ENCODE measurements at regions not wholly inside any gene's neighbourhood (a gene's known extent, or its start where the extent isn't known, plus 50 kb on each side); places are given as distances from the start of the nearest gene placed in this dataset.

GRCh38 chr10:3016016-3016415 is 51.3 kb upstream of the PFKP start:
- Mint-ChIP-seq H3K4me3 (no peak overlapping the region), H3K36me3 (ENCODE audit: insufficient read depth) (no peaks in the 10 kb centered on the region), H3K4me1 (ENCODE audit: low read depth) (no peaks in the 10 kb centered on the region), H3K9me3 (peaks cover 4% of the 10 kb centered on the region), H3K27me3 (ENCODE audit: low read depth) (peaks cover 31% of the 10 kb centered on the region)
- ATAC-seq (no peak), DNase-seq (no peak)

DNA sequence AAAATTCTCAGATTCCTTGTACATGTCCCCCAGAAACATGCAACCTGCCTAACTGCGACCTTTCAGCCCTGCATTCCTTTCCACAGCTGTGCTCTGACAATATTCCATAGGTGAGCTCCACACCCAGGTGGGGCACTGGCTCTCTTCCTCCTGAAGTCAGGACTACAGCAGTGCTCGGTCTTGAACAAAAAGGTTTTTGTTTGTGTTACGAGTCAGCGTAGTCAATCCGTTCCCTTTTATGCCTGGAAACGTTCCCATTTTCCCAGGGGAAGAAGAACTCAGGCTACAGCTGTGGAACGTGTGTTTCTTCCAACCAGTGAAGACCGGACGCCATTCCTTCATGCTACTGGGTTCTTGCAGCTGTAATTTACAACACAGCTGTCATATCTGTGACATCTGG is 52.4 kb upstream of the PFKP start:
- no peaks in the 10 kb centered on the region for H3K4me1 Mint-ChIP-seq (ENCODE audit: low read depth)
- ATAC-seq (no peak), DNase-seq (no peak)
- peaks cover 31% of the 10 kb centered on the region for H3K27me3 Mint-ChIP-seq (ENCODE audit: low read depth)
- H3K9me3 Mint-ChIP-seq: peaks cover 4% of the 10 kb centered on the region
- no peaks in the 10 kb centered on the region for H3K36me3 Mint-ChIP-seq (ENCODE audit: insufficient read depth)
- H3K4me3 Mint-ChIP-seq: no peak overlapping the region

- no peaks in the 10 kb centered on the region for H3K36me3 Mint-ChIP-seq (ENCODE audit: insufficient read depth)
- no peak for ATAC-seq
- H3K4me3 Mint-ChIP-seq: no peak overlapping the region
- peaks cover 4% of the 10 kb centered on the region for H3K9me3 Mint-ChIP-seq
- no peak for DNase-seq
- no peaks in the 10 kb centered on the region for H3K4me1 Mint-ChIP-seq (ENCODE audit: low read depth)
- peaks cover 46% of the 10 kb centered on the region for H3K27me3 Mint-ChIP-seq (ENCODE audit: low read depth)
Observed at GRCh38 chr10:3012223-3012622, 55.1 kb upstream of the PFKP start.

DNA sequence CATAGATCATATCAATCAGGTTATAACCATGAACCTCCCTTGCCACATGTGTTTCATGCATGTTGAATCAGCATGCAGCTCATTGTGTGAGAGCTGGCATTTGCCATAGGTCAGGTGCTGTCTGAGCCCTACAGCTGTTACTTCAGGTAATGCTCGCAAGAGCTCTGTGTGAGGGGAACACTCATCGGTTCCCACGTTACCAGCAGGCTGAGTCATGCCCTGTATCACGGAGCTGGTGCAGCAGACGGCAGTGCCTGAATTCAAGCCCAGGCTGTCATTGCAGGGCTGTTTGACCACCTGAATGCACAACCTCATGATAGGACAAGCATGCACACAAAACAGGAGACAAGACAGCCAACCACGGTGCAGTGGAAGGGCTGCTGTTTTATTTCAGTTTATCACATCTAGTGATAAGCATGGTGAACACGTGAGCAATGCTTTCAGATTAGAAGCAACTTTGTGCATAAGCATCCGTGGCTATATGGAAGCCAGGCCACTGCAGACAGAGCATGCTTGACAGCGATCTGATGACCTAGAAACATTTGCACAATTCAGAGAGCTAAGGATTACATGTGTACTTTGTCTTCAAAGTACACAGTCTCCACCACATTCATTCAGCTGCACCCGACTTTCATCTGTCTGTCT is 56.4 kb upstream of the PFKP start:
- no peaks in the 10 kb centered on the region for H3K4me1 Mint-ChIP-seq (ENCODE audit: low read depth)
- H3K27me3 Mint-ChIP-seq (ENCODE audit: low read depth): peaks cover 51% of the 10 kb centered on the region
- H3K36me3 Mint-ChIP-seq (ENCODE audit: insufficient read depth): no peaks in the 10 kb centered on the region
- no peak for DNase-seq
- peaks cover 4% of the 10 kb centered on the region for H3K9me3 Mint-ChIP-seq
- H3K4me3 Mint-ChIP-seq: no peak overlapping the region
- ATAC-seq: no peak

GRCh38 chr10:3010334-3010733 is 57.0 kb upstream of the PFKP start:
- H3K36me3 Mint-ChIP-seq (ENCODE audit: insufficient read depth): no peaks in the 10 kb centered on the region

GRCh38 chr10:3009341-3009740 is 58.0 kb upstream of the PFKP start:
- Mint-ChIP-seq H3K36me3 (ENCODE audit: insufficient read depth) (no peaks in the 10 kb centered on the region), H3K4me1 (ENCODE audit: low read depth) (no peaks in the 10 kb centered on the region), H3K4me3 (no peak overlapping the region), H3K9me3 (peaks cover 4% of the 10 kb centered on the region), H3K27me3 (ENCODE audit: low read depth) (peaks cover 46% of the 10 kb centered on the region)
- peak; percentile 18 to 40 for ATAC-seq
- no peak for DNase-seq

More at GRCh38 chr10:3010334-3010733, 57.0 kb upstream of the PFKP start:
- ATAC-seq (no peak), DNase-seq (no peak)
- Mint-ChIP-seq H3K4me1 (ENCODE audit: low read depth) (no peaks in the 10 kb centered on the region), H3K9me3 (peaks cover 4% of the 10 kb centered on the region), H3K27me3 (ENCODE audit: low read depth) (peaks cover 51% of the 10 kb centered on the region), H3K4me3 (no peak overlapping the region)

GRCh38 chr10:3008518-3009195 is 58.7 kb upstream of the PFKP start:
- H3K36me3 Mint-ChIP-seq (ENCODE audit: insufficient read depth): no peaks in the 10 kb centered on the region
- no peak for DNase-seq
- peaks cover 44% of the 10 kb centered on the region for H3K27me3 Mint-ChIP-seq (ENCODE audit: low read depth)
- H3K4me3 Mint-ChIP-seq: no peak overlapping the region
- peaks cover 4% of the 10 kb centered on the region for H3K9me3 Mint-ChIP-seq
- no peak for ATAC-seq
- no peaks in the 10 kb centered on the region for H3K4me1 Mint-ChIP-seq (ENCODE audit: low read depth)

GRCh38 chr10:3006607-3007006 is 60.7 kb upstream of the PFKP start:
- Mint-ChIP-seq H3K9me3 (no peaks in the 10 kb centered on the region), H3K4me3 (no peak overlapping the region), H3K36me3 (ENCODE audit: insufficient read depth) (no peaks in the 10 kb centered on the region)

DNA sequence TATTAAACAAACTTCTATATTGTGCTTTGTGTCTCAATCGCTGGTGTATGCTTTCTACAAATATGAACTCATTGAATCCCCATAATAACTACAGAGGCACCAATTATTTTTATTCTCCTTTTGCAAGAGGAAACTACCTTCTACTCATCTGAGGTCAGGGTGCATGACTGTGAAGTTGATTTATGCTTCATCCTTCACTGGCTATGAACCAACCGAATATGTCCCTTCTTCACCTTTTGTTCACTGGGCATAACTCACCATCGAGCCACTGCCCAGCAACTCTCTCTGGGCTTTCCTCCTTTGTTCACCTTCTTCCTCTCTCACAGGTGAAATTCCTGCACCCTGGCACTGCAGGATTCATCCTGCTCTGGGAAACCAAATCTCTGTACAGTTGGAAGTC is 61.3 kb upstream of the PFKP start:
- Mint-ChIP-seq H3K36me3 (ENCODE audit: insufficient read depth) (no peaks in the 10 kb centered on the region), H3K4me1 (ENCODE audit: low read depth) (no peaks in the 10 kb centered on the region), H3K27me3 (ENCODE audit: low read depth) (peaks cover 26% of the 10 kb centered on the region), H3K9me3 (no peaks in the 10 kb centered on the region), H3K4me3 (no peak overlapping the region)
- DNase-seq (no peak), ATAC-seq (no peak)

More at GRCh38 chr10:3006607-3007006, 60.7 kb upstream of the PFKP start:
- DNase-seq (no peak), ATAC-seq (no peak)
- H3K27me3 Mint-ChIP-seq (ENCODE audit: low read depth): peaks cover 27% of the 10 kb centered on the region
- no peaks in the 10 kb centered on the region for H3K4me1 Mint-ChIP-seq (ENCODE audit: low read depth)

- H3K36me3 Mint-ChIP-seq (ENCODE audit: insufficient read depth): no peaks in the 10 kb centered on the region
- no peak for DNase-seq
- peaks cover 3% of the 10 kb centered on the region for H3K4me1 Mint-ChIP-seq (ENCODE audit: low read depth)
- H3K9me3 Mint-ChIP-seq: no peaks in the 10 kb centered on the region
- peak; percentile 84 to 87 for ATAC-seq
- no peak overlapping the region for H3K4me3 Mint-ChIP-seq
- peaks cover 12% of the 10 kb centered on the region for H3K27me3 Mint-ChIP-seq (ENCODE audit: low read depth)
Observed at GRCh38 chr10:3002304-3002703, 65.0 kb upstream of the PFKP start.

- Mint-ChIP-seq H3K4me3 (no peak overlapping the region), H3K9me3 (no peaks in the 10 kb centered on the region), H3K27me3 (ENCODE audit: low read depth) (peaks cover 15% of the 10 kb centered on the region), H3K4me1 (ENCODE audit: low read depth) (peaks cover 3% of the 10 kb centered on the region), H3K36me3 (ENCODE audit: insufficient read depth) (no peaks in the 10 kb centered on the region)
- no peak for DNase-seq
- no peak for ATAC-seq
Observed at GRCh38 chr10:3000048-3000447, 67.3 kb upstream of the PFKP start.

DNA sequence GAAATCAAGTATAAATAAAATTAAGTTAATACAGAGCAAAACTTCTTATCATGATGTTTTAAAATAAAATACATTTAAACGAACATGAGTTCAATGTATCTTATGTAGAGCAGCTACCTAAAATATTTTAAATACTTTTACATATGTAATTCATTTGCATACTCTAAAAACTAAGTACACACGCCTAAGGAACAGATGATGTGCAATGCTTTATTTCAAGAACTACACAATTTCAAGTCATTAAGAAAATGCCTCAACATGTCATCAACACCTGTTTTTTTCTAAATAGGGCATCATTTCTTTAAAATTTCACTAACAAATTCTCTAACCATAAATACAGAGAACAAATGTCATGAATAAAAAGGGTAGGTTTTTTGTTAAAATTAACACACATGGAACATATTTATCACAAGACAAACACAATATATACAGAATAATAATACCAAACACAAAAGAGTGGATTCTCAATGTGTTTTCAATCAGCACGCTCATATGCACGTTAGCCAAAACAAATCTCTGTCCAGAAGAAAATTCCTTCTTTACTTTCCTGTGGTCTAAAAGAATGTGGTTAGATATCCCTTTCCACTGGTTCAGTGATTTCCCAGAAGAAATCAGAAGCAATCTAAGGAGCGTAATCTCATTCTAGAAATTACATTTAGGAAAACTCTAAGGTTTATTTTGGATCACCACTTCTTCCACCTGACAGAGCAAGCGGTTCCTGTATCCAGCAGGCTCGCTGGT is 73.0 kb upstream of the PFKP start:
- DNase-seq: no peak
- no peak for ATAC-seq
- Mint-ChIP-seq H3K4me3 (no peak overlapping the region), H3K27me3 (ENCODE audit: low read depth) (peaks cover 19% of the 10 kb centered on the region), H3K9me3 (no peaks in the 10 kb centered on the region), H3K36me3 (ENCODE audit: insufficient read depth) (no peaks in the 10 kb centered on the region), H3K4me1 (ENCODE audit: low read depth) (no peaks in the 10 kb centered on the region)

DNA sequence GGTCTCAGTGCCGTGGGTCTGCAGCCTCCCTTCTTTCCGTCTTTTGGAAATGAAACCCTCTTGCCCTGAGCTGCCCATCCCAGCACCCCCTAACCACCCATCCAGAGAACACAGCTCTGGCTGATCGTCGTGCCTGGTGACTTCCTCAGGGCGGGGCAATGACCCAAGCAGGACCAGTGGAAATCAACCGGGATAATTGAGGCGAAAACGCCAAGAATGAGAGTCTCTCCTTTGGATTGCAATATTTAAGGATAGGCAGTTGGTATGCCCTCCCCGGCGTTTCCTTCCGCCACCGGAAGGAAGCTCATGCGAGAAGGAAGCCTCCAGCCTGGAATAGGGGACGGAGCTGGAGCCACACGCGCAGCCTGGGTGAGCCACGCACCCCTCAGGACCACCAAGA is 73.7 kb upstream of the PFKP start:
- Mint-ChIP-seq H3K36me3 (ENCODE audit: insufficient read depth) (no peaks in the 10 kb centered on the region), H3K9me3 (peaks cover 7% of the 10 kb centered on the region), H3K4me3 (no peak overlapping the region), H3K27me3 (ENCODE audit: low read depth) (peaks cover 26% of the 10 kb centered on the region), H3K4me1 (ENCODE audit: low read depth) (no peaks in the 10 kb centered on the region)
- DNase-seq: no peak
- ATAC-seq: no peak

- peaks cover 9% of the 10 kb centered on the region for H3K9me3 Mint-ChIP-seq
- no peak overlapping the region for H3K4me3 Mint-ChIP-seq
- ATAC-seq: no peak
- no peak for DNase-seq
- no peaks in the 10 kb centered on the region for H3K4me1 Mint-ChIP-seq (ENCODE audit: low read depth)
- H3K36me3 Mint-ChIP-seq (ENCODE audit: insufficient read depth): no peaks in the 10 kb centered on the region
- peaks cover 33% of the 10 kb centered on the region for H3K27me3 Mint-ChIP-seq (ENCODE audit: low read depth)
Observed at GRCh38 chr10:2992401-2993198, 74.7 kb upstream of the PFKP start.

All from activated T-cell treated with anti-CD3 and anti-CD28 coated beads, Interleukin-2, amount 50 U/mL, for 4 hours (primary cell).